GM12891 (cell line): ENCODE measurements at regions not wholly inside any gene's neighbourhood (a gene's known extent, or its start where the extent isn't known, plus 50 kb on each side); places are given as distances from the start of the nearest gene placed in this dataset.

ENCODE experiments used
- DNase-seq: peaks from one replicate; pipeline ENCODE4 v3.0.0; 2011; ENCODE audit warnings: low spot score; ENCODE audit not compliant: insufficient read length
- FAIRE-seq: peaks from 2 replicates; lab custom pipeline; 2011; peaks lifted over from hg19 to GRCh38; lab: Jason Lieb, UNC
- PAX5 ChIP-seq: IDR thresholded peaks from 2 replicates; pipeline ENCODE4 v1.6.1; 2011; ENCODE audit warnings: low read length, moderate library complexity, mild to moderate bottlenecking; ENCODE audit not compliant: insufficient read depth, severe bottlenecking
- POLR2A ChIP-seq: IDR thresholded peaks from 2 replicates; pipeline ENCODE4 v1.6.1; 2011; ENCODE audit warnings: low read depth, low read length, control low read depth
- POLR2AphosphoS5 ChIP-seq: IDR thresholded peaks from 2 replicates; pipeline ENCODE4 v1.6.1; 2011; ENCODE audit warnings: low read depth, low read length, control low read depth
- POU2F2 ChIP-seq: IDR thresholded peaks from 2 replicates; pipeline ENCODE4 v1.6.1; 2011; ENCODE audit warnings: low read depth, mild to moderate bottlenecking, control low read depth, low read length, moderate library complexity
- SPI1 ChIP-seq: IDR thresholded peaks from 2 replicates; pipeline ENCODE4 v1.6.1; 2011; ENCODE audit warnings: low read depth, low read length, control low read depth
- TAF1 ChIP-seq: IDR thresholded peaks from 2 replicates; pipeline ENCODE4 v1.6.1; 2011; ENCODE audit warnings: low read depth, low read length, control low read depth

DNA sequence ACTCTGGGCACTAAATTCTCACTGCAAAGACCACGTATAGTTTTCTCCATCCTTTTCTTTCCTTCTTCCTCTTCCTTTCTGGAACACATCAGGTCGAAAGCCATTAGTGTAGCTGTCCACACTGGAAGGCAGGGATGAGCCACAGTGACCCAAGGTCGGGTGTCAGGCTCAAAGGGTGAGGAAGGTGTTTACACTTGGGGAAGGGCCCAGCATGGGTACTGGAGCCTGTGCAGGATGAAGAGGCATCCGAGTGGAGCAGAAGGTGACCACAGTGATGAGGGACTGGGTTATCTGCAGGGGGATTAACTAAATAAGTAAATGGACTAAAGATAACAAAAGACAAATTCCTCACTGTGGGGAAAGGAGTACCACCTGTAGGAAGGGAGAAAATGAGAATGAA is 164.0 kb downstream of the SOX9 start:
- TF ChIP-seq SPI1 (no peak), PAX5 (no peak), POU2F2 (no peak), POLR2AphosphoS5 (no peak), POLR2A (no peak), TAF1 (no peak)
- no peak for FAIRE-seq
- DNase-seq, result no peak

DNA sequence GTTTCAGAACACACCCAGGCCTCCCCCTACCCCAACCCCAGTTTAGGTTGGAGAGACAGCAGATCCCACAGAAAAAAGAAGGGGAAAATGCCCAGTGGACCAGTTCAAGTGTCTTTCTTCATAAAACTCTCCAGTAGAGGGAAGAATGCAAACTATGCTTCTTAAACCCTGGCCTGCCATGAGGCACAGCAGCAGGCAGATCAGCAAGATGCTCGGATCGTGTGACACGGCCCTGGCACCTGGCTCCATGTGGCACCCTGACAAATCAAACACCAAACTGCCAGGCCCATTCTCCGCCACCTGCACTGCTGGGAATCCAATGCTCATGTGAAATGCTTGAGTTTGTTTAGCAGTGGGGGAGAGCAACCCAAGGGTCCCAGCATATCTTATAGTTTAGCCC is 166.8 kb downstream of the SOX9 start:
- TF ChIP-seq TAF1 (no peak), POU2F2 (no peak)
- DNase-seq (no peak), FAIRE-seq (no peak)

DNA sequence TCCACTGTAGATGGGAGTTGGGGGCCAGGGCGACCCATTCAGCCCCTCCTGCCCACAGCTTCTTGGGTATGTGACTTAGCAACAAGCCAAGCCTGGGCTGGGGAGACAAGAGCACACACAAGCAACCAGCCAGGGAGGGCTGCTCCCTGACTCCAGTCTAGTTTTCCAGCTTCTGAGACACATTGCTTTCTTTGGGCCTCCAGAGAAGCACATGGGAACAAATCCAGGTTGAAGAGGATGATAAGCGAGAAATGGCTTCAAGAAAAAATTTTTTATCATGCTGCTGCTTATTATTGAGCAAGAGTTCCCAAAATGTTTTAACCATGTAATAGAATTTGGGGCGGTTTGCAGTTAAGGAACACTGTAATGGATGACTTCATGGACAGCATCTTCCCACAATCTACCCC is 173.7 kb downstream of the SOX9 start:
- FAIRE-seq (no peak), DNase-seq (no peak)
- TF ChIP-seq POU2F2, result no peak
- TF ChIP-seq SPI1, result no peak
- TF ChIP-seq PAX5, result no peak
- TF ChIP-seq TAF1, result no peak
- no peak for TF ChIP-seq POLR2AphosphoS5
- TF ChIP-seq POLR2A, result no peak

DNA sequence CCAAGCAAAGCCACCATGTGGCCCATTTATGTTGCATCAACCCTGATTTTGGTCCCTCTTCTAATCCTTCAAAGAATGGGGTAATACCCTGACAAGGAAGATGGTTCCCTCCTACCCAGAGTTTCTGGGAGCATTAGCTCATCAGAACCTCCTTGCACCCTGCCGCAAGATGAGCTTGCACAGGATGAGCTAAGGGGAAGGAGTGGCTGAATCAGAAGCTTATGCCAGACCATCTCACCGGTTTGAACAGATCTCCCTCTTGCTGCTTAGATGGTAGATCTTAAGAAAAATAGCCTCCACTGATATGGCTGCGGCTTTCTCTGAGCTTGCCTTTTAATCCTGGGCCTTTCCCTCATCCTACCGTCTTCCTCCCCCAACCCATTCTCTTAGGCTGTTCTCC is 175.1 kb downstream of the SOX9 start:
- DNase-seq (no peak), FAIRE-seq (no peak)
- no peak for TF ChIP-seq POLR2A
- no peak for TF ChIP-seq POLR2AphosphoS5
- no peak for TF ChIP-seq PAX5
- TF ChIP-seq SPI1, result no peak
- TF ChIP-seq POU2F2, result no peak
- no peak for TF ChIP-seq TAF1

DNA sequence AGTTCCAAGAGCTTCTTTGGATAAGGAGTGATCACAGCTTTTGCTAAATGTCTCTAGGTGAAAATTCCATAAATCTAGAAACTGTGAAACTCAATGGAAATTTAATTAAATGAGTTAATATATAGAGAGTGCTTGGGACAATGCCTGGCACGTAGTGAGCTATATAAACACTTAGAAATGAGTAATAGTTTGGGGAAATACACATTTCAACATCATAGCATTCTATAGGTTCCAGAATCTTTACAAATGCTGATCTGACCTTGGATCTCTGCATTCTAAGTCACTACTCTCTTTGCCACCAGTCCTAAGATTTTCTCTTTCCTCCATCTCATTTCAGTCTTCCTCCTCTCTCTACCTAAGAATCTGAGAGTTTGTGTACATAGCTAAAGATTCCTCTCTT is 175.6 kb downstream of the SOX9 start:
- no peak for DNase-seq
- TF ChIP-seq TAF1, result no peak
- no peak for TF ChIP-seq POLR2A
- TF ChIP-seq POLR2AphosphoS5, result no peak
- TF ChIP-seq SPI1, result no peak
- no peak for FAIRE-seq

DNA sequence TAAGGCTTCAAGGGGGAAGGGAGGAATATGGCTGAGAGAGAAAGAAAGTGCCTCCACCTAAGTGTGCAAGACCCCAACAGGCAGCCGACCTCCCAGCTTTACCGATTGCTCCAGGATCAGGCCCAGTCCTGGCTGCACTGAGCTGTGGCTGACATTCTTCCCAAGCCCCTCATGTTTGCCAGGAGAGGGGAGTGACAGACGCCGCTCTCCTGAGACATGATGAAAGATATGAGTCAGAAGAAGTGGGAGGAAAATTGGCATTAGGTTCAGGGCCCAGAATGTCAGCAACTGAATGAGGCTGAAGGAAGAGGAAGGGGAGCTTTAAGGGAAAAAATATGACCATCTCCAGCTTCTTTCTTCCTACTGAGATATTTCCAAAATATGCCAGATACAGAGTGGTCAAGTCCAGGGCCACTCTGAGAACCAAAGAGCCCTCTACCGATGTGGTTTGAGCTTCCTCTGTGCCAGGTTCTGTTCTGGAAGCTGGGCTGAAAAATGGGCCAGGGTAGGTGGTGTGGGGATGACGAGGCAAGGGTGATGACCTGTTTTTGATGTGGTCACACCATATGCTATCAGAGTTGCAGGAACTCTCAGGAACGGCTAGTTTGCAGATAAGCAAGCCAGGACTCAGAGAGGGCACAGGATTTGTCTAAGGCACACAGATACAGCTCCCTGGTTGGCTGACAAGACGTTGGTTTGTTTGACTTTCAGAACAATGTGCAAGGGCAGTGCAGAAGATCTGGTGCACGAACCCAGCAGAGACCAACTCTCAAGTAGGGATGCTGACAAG is 176.7 kb downstream of the SOX9 start:
- FAIRE-seq, result no peak
- TF ChIP-seq POU2F2 (no peak), POLR2AphosphoS5 (no peak), PAX5 (no peak), TAF1 (no peak), POLR2A (no peak)

DNA sequence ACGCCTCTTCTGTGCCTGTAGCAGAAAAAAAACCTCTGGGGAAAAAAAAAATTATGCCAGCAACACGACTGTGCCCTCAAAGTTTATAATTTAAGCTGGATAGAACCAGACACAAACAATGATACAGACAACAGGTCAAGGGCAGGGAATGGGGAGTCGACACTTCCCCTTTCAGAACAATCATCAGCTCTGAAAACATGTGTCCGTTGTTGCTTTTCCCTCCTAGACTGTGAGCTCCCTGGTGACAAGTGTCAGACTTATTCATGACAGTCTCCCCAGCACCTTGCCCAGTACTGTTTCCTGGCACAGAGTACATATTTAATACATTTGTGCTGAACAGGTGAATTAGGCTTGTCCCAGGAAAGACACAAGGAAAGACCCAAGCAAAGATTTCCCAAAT is 178.3 kb downstream of the SOX9 start:
- FAIRE-seq (no peak), DNase-seq (no peak)
- TF ChIP-seq TAF1 (no peak), POLR2AphosphoS5 (no peak), POU2F2 (no peak), PAX5 (no peak), SPI1 (peak; percentile 81), POLR2A (no peak)

More for the DNA sequence above, 176.7 kb downstream of the SOX9 start:
- DNase-seq, result no peak

DNA sequence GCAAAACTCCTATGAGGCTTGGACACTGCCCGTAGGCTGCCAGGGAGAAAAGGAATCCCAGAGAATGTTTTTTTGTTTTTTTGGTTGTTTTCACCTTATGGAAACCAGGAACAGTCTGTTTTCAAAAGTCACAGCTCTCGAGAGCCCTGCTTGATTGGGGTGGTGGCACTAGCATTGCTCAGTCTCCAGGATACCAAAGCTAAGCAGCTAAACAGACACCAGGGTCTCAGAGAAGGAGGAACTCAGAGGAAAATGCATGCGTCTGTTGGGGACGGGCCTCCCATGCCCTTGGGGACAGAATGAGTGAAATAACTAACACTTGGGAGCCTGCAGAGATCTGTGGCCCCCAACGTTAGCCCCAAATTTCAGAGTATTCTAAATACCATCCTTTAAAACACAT is 178.8 kb downstream of the SOX9 start:
- no peak for FAIRE-seq
- no peak for DNase-seq
- no peak for TF ChIP-seq POLR2AphosphoS5
- TF ChIP-seq POU2F2, result no peak
- no peak for TF ChIP-seq PAX5
- TF ChIP-seq POLR2A, result no peak
- TF ChIP-seq TAF1, result no peak
- no peak for TF ChIP-seq SPI1

DNA sequence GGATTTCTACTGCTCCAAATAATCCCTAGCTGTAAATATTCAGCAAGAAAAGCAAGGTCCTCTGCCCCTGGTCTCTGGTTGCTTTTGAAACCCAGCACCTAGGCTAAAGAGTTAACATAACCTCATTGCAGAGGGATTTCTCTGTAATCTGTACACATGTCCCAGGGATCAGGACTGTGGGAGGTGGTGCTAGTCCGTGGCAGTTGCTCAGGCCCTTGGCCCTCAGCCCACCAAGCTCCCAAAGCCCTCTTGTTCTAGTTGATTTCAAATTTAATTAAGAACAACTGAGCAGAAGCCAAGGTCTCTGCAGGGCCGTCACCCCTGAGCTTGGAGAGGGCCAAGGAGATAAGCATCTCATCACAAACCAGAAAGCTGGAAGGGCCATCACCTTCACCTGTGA is 181.1 kb downstream of the SOX9 start:
- FAIRE-seq (no peak), DNase-seq (no peak)
- no peak for TF ChIP-seq POLR2AphosphoS5
- no peak for TF ChIP-seq SPI1
- TF ChIP-seq POLR2A, result no peak
- TF ChIP-seq TAF1, result no peak
- no peak for TF ChIP-seq PAX5
- TF ChIP-seq POU2F2, result no peak

DNA sequence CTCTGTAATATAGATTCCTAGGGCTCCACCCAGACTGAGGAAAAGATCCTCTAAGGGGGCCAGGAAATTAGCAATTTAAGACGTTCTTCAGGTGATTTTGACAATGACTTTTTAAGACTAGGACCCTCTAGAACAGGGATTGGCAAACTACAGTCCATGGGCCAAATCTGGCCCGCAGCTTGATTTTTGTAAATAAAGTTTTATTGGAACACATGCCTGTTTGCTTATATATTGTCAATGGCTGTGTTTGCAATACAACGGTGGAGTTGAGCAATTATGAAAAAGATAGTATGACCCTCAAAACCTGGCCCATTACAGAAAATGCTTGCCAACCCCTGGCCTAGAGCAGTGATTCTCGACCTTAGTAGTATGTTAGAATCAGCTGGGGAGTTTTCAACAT is 181.9 kb downstream of the SOX9 start:
- TF ChIP-seq POLR2A (no peak), TAF1 (no peak), PAX5 (no peak), SPI1 (no peak), POU2F2 (no peak), POLR2AphosphoS5 (no peak)
- FAIRE-seq (no peak), DNase-seq (no peak)
